SK-N-SH treated with all-trans-retinoic acid at 6 μM for 48 hours (cell line): ENCODE measurements at regions not wholly inside any gene's neighbourhood (a gene's known extent, or its start where the extent isn't known, plus 50 kb on each side); places are given as distances from the start of the nearest gene placed in this dataset.

Experiments
- ATAC-seq: fragments of 200-7000 bp; cut with Tn5 transposase; 3 replicates; pipeline ENCODE4 v1.9.1; 2020; ENCODE audit warnings: mild to moderate bottlenecking, moderate library complexity
- ARNTL ChIP-seq: fragments of 450-650 bp; formaldehyde crosslinking; IDR thresholded peaks from 2 replicates; pipeline ENCODE4 v1.5.0; 2020; ENCODE audit warnings: low read depth, mild to moderate bottlenecking, moderate library complexity, borderline replicate concordance
- BACH2 ChIP-seq: fragments of 250-450 bp; sonication (Bioruptor Pico); IDR thresholded peaks from 2 replicates; pipeline ENCODE4 v1.9.0; 2021; ENCODE audit warnings: mild to moderate bottlenecking, borderline replicate concordance
- CSDC2 ChIP-seq: fragments of 250-450 bp; sonication (Bioruptor Pico); IDR thresholded peaks from 2 replicates; pipeline ENCODE4 v1.5.0; 2020; ENCODE audit warnings: mild to moderate bottlenecking, moderate library complexity
- ESRRG ChIP-seq: fragments of 250-450 bp; sonication (Bioruptor Pico); IDR thresholded peaks from 2 replicates; pipeline ENCODE4 v1.6.1; 2021; ENCODE audit warnings: mild to moderate bottlenecking
- GLIS3 ChIP-seq: fragments of 250-450 bp; sonication (Bioruptor Pico); IDR thresholded peaks from 2 replicates; pipeline ENCODE4 v1.5.0; 2020; ENCODE audit warnings: mild to moderate bottlenecking, moderate library complexity
- ISL1 ChIP-seq: fragments of 250-450 bp; sonication (Bioruptor Pico); IDR thresholded peaks from 2 replicates; pipeline ENCODE4 v2.1.2; 2022; ENCODE audit warnings: mild to moderate bottlenecking, moderate library complexity
- OSR1 ChIP-seq: fragments of 250-450 bp; sonication (Bioruptor Pico); IDR thresholded peaks from 2 replicates; pipeline ENCODE4 v1.8.0; 2022; ENCODE audit warnings: moderate library complexity, mild to moderate bottlenecking, inconsistent platforms
- PPARA ChIP-seq: fragments of 250-450 bp; sonication (Bioruptor Pico); IDR thresholded peaks from 2 replicates; pipeline ENCODE4 v1.5.0; 2020; ENCODE audit warnings: mild to moderate bottlenecking, borderline replicate concordance
- RARB ChIP-seq: fragments of 250-450 bp; sonication (Bioruptor Pico); IDR thresholded peaks from 2 replicates; pipeline ENCODE4 v1.8.0; 2021; ENCODE audit warnings: mild to moderate bottlenecking, moderate library complexity
- TOX ChIP-seq: fragments of 250-450 bp; sonication (Bioruptor Pico); IDR thresholded peaks from 2 replicates; pipeline ENCODE4 v1.8.0; 2021; ENCODE audit warnings: mild to moderate bottlenecking, moderate library complexity, borderline replicate concordance
- ZFP3 ChIP-seq: fragments of 250-450 bp; sonication (Bioruptor Pico); IDR thresholded peaks from 2 replicates; pipeline ENCODE4 v1.5.0; 2020; ENCODE audit warnings: mild to moderate bottlenecking, moderate library complexity
- ZFP30 ChIP-seq: fragments of 450-650 bp; formaldehyde crosslinking; IDR thresholded peaks from 2 replicates; pipeline ENCODE4 v1.5.0; 2022; ENCODE audit warnings: mild to moderate bottlenecking, moderate library complexity
- ZNF565 ChIP-seq: fragments of 450-650 bp; formaldehyde crosslinking; conservative IDR thresholded peaks from 2 replicates; pipeline ENCODE4 v1.5.0; 2020; ENCODE audit warnings: low read depth, mild to moderate bottlenecking, moderate library complexity
- ZNF70 ChIP-seq: fragments of 450-650 bp; formaldehyde crosslinking; IDR thresholded peaks from 2 replicates; pipeline ENCODE4 v1.5.0; 2020; ENCODE audit warnings: mild to moderate bottlenecking, moderate library complexity
- ZNF8 ChIP-seq: fragments of 450-650 bp; formaldehyde crosslinking; IDR thresholded peaks from 2 replicates; pipeline ENCODE4 v1.5.0; 2020; ENCODE audit warnings: mild to moderate bottlenecking, moderate library complexity
- TF ChIP-seq, protein P1 (sequence below): fragments of 250-450 bp; sonication (Bioruptor Pico); IDR thresholded peaks from 2 replicates; pipeline ENCODE4 v1.8.0; 2020; ENCODE audit warnings: mild to moderate bottlenecking, moderate library complexity, borderline replicate concordance
- TF ChIP-seq, protein P2 (sequence below): fragments of 250-450 bp; sonication (Bioruptor Pico); IDR thresholded peaks from 2 replicates; pipeline ENCODE4 v1.5.1; 2021; ENCODE audit warnings: mild to moderate bottlenecking, moderate library complexity
- TF ChIP-seq, protein P3 (sequence below): fragments of 250-450 bp; sonication (Bioruptor Pico); IDR thresholded peaks from 2 replicates; pipeline ENCODE4 v1.5.1; 2020; ENCODE audit warnings: low read depth, mild to moderate bottlenecking, moderate library complexity
- TF ChIP-seq, protein P4 (sequence below): fragments of 250-450 bp; sonication (Bioruptor Pico); IDR thresholded peaks from 2 replicates; pipeline ENCODE4 v1.5.0; 2020; ENCODE audit warnings: mild to moderate bottlenecking, moderate library complexity
- TF ChIP-seq, protein P5 (sequence below): fragments of 250-450 bp; sonication (Bioruptor Pico); IDR thresholded peaks from 2 replicates; pipeline ENCODE4 v1.8.0; 2021; ENCODE audit warnings: low read depth, mild to moderate bottlenecking, moderate library complexity, borderline replicate concordance

DNA sequence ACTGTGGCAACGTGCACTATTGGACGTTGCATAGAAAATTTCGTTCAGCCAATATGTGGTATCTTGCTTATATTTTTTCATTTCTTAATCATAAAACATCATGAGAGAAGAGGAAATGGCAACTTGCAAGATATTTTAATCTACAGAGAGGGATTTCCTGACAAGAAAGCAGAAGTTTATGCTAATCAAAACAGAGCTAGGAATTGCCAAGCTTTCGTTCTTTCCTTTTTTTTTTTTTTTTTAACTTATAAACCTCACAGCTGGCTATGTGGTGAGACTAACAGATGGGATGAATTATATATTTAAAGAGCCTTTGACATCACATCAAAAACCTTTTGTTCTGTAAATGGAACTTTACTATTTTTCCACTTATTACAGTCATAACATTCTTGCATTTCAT is 1136.9 kb upstream of the TMEFF2 start:
- no peak for TF ChIP-seq ZNF70 (CRISPR knock-in tag)
- no peak for TF ChIP-seq BACH2 (CRISPR knock-in tag)
- no peak for TF ChIP-seq ARNTL (CRISPR knock-in tag)
- TF ChIP-seq, protein P1, sequence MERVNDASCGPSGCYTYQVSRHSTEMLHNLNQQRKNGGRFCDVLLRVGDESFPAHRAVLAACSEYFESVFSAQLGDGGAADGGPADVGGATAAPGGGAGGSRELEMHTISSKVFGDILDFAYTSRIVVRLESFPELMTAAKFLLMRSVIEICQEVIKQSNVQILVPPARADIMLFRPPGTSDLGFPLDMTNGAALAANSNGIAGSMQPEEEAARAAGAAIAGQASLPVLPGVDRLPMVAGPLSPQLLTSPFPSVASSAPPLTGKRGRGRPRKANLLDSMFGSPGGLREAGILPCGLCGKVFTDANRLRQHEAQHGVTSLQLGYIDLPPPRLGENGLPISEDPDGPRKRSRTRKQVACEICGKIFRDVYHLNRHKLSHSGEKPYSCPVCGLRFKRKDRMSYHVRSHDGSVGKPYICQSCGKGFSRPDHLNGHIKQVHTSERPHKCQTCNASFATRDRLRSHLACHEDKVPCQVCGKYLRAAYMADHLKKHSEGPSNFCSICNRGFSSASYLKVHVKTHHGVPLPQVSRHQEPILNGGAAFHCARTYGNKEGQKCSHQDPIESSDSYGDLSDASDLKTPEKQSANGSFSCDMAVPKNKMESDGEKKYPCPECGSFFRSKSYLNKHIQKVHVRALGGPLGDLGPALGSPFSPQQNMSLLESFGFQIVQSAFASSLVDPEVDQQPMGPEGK, result no peak
- TF ChIP-seq, protein P2, sequence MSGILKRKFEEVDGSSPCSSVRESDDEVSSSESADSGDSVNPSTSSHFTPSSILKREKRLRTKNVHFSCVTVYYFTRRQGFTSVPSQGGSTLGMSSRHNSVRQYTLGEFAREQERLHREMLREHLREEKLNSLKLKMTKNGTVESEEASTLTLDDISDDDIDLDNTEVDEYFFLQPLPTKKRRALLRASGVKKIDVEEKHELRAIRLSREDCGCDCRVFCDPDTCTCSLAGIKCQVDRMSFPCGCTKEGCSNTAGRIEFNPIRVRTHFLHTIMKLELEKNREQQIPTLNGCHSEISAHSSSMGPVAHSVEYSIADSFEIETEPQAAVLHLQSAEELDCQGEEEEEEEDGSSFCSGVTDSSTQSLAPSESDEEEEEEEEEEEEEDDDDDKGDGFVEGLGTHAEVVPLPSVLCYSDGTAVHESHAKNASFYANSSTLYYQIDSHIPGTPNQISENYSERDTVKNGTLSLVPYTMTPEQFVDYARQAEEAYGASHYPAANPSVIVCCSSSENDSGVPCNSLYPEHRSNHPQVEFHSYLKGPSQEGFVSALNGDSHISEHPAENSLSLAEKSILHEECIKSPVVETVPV, result no peak
- TF ChIP-seq, protein P3, sequence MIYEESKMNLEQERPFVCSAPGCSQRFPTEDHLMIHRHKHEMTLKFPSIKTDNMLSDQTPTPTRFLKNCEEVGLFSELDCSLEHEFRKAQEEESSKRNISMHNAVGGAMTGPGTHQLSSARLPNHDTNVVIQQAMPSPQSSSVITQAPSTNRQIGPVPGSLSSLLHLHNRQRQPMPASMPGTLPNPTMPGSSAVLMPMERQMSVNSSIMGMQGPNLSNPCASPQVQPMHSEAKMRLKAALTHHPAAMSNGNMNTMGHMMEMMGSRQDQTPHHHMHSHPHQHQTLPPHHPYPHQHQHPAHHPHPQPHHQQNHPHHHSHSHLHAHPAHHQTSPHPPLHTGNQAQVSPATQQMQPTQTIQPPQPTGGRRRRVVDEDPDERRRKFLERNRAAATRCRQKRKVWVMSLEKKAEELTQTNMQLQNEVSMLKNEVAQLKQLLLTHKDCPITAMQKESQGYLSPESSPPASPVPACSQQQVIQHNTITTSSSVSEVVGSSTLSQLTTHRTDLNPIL (CRISPR knock-in tag), result no peak
- no peak for TF ChIP-seq ISL1 (CRISPR knock-in tag)
- TF ChIP-seq TOX (CRISPR knock-in tag), result no peak
- TF ChIP-seq OSR1, result no peak
- no peak for TF ChIP-seq GLIS3 (CRISPR knock-in tag)
- no peak for TF ChIP-seq ZNF565 (CRISPR knock-in tag)
- TF ChIP-seq ZNF8 (CRISPR knock-in tag), result no peak
- TF ChIP-seq, protein P4, sequence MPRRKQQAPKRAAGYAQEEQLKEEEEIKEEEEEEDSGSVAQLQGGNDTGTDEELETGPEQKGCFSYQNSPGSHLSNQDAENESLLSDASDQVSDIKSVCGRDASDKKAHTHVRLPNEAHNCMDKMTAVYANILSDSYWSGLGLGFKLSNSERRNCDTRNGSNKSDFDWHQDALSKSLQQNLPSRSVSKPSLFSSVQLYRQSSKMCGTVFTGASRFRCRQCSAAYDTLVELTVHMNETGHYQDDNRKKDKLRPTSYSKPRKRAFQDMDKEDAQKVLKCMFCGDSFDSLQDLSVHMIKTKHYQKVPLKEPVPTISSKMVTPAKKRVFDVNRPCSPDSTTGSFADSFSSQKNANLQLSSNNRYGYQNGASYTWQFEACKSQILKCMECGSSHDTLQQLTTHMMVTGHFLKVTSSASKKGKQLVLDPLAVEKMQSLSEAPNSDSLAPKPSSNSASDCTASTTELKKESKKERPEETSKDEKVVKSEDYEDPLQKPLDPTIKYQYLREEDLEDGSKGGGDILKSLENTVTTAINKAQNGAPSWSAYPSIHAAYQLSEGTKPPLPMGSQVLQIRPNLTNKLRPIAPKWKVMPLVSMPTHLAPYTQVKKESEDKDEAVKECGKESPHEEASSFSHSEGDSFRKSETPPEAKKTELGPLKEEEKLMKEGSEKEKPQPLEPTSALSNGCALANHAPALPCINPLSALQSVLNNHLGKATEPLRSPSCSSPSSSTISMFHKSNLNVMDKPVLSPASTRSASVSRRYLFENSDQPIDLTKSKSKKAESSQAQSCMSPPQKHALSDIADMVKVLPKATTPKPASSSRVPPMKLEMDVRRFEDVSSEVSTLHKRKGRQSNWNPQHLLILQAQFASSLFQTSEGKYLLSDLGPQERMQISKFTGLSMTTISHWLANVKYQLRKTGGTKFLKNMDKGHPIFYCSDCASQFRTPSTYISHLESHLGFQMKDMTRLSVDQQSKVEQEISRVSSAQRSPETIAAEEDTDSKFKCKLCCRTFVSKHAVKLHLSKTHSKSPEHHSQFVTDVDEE, result no peak
- TF ChIP-seq ESRRG (CRISPR knock-in tag), result no peak
- TF ChIP-seq, protein P5, sequence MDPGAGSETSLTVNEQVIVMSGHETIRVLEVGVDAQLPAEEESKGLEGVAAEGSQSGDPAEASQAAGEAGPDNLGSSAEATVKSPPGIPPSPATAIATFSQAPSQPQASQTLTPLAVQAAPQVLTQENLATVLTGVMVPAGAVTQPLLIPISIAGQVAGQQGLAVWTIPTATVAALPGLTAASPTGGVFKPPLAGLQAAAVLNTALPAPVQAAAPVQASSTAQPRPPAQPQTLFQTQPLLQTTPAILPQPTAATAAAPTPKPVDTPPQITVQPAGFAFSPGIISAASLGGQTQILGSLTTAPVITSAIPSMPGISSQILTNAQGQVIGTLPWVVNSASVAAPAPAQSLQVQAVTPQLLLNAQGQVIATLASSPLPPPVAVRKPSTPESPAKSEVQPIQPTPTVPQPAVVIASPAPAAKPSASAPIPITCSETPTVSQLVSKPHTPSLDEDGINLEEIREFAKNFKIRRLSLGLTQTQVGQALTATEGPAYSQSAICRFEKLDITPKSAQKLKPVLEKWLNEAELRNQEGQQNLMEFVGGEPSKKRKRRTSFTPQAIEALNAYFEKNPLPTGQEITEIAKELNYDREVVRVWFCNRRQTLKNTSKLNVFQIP (CRISPR knock-in tag), result no peak
- TF ChIP-seq RARB (CRISPR knock-in tag), result no peak
- no peak for TF ChIP-seq CSDC2 (CRISPR knock-in tag)
- ATAC-seq, result no peak

DNA sequence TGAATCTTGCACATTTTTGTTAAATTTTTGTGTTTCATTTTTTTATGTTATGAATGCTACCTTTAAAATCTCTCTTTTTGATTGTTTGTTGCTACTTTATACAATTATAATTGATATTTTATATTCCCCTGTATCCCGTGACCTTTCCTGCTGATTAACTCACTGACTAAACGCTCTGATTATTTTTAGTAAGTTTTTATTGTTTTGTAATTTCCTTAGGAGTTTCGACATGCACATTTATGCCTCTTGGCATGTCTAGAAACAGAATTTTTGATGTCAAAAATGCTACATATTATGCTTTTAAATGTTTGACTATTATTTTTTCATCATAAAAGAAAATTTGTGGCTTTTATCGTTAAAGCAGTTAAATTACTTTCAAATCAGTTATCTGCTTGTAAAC is 1131.6 kb upstream of the TMEFF2 start:
- TF ChIP-seq ARNTL (CRISPR knock-in tag) (no peak), GLIS3 (CRISPR knock-in tag) (no peak)
- TF ChIP-seq, protein P4, result no peak
- ATAC-seq, result no peak

DNA sequence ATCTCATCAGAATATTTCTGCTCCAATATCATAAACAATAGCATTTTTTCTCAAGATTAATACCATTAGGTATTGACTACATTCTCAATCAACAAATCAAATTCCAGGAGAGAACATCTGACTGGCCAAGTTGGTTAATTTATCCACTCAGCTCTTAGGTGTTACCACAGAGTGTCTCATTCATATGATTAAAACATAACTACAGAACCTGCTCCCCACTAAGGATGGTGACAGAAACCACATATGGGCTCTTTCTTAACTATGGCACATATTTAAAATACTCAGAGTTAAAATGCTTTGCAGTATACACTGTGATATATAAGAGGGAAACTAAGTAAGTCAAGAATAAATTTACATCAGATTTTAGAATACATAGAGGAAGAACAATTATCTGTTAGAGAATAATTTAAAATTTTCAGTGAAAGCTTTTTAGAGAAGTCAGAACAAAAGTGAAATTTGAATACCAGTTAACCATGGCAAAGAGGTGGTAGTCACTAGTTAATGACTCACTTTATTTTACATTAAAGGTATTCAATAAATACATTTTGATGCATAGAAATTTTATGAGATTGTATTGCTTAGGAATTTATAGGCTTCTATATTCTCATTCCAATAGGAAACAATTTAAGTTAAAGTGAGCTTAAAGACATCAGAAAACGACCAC is 1120.8 kb upstream of the TMEFF2 start:
- no peak for ATAC-seq
- TF ChIP-seq ZNF565 (CRISPR knock-in tag) (no peak), ZFP3 (CRISPR knock-in tag) (no peak), RARB (CRISPR knock-in tag) (no peak), ZFP30 (CRISPR knock-in tag) (no peak), TOX (CRISPR knock-in tag) (no peak), BACH2 (CRISPR knock-in tag) (no peak), PPARA (CRISPR knock-in tag) (no peak)
- TF ChIP-seq, protein P2, result no peak
- TF ChIP-seq, protein P3 (CRISPR knock-in tag), result no peak
